Keratinocyte (primary cell): ENCODE measurements at regions not wholly inside any gene's neighbourhood (a gene's known extent, or its start where the extent isn't known, plus 50 kb on each side); places are given as distances from the start of the nearest gene placed in this dataset.
A peak's percentile ranks its signal among the peaks of the same experiment; 100 is the strongest.

Experiments used
- DNase-seq: peaks from one replicate; pipeline ENCODE4 v3.0.0-alpha.2; 2011; ENCODE audit warnings: low read depth, missing footprints, low spot score
- FAIRE-seq: peaks from 2 replicates; lab custom pipeline; 2011; peaks lifted over from hg19 to GRCh38; lab: Jason Lieb, UNC
- H2AFZ ChIP-seq: 2 replicates; pipeline ENCODE4 v1.6.0; 2012; ENCODE audit warnings: low read length, control low read depth, inconsistent platforms; ENCODE audit not compliant: control insufficient read depth
- H3K27ac ChIP-seq: 2 replicates; pipeline ENCODE4 v1.5.1; 2011; ENCODE audit warnings: low read length; ENCODE audit not compliant: control insufficient read depth, insufficient read depth
- H3K27me3 ChIP-seq: 3 replicates; pipeline ENCODE4 v1.6.0; 2011; ENCODE audit warnings: low read length; ENCODE audit not compliant: control insufficient read depth, insufficient read depth; ENCODE audit errors: extremely low read depth
- H3K36me3 ChIP-seq, 2 experiments: 2 replicates in 1 of 2; 3 replicates in 1 of 2; pipeline ENCODE4 v1.5.1; 2011; ENCODE audit warnings: low read length in 2 of 2, mild to moderate bottlenecking in 1 of 2; ENCODE audit not compliant: control insufficient read depth in 2 of 2, insufficient read depth in 2 of 2; ENCODE audit errors: extremely low read depth in 1 of 2
- H3K4me1 ChIP-seq: 3 replicates; pipeline ENCODE4 v1.5.1; 2011; ENCODE audit warnings: low read length; ENCODE audit not compliant: control insufficient read depth, insufficient read depth; ENCODE audit errors: extremely low read depth
- H3K4me2 ChIP-seq: 3 replicates; pipeline ENCODE4 v1.6.0; 2011; ENCODE audit warnings: low read depth, low read length; ENCODE audit not compliant: control insufficient read depth, insufficient read depth; ENCODE audit errors: extremely low read depth
- H3K4me3 ChIP-seq, 3 experiments: fragments of 200-600 bp in 1 of 3; sonication (generic) in 1 of 3; 2 replicates in 2 of 3; 3 replicates in 1 of 3; pipeline ENCODE4 v1.5.1; 2011 to 2016; ENCODE audit warnings: low read length in 3 of 3, mild to moderate bottlenecking in 3 of 3, control low read depth in 2 of 3, inconsistent platforms in 1 of 3, low read depth in 1 of 3, mixed read lengths in 1 of 3, mixed run types in 1 of 3, moderate library complexity in 1 of 3; ENCODE audit not compliant: control insufficient read depth in 2 of 3, insufficient read depth in 2 of 3; ENCODE audit errors: extremely low read depth in 1 of 3
- H3K79me2 ChIP-seq: 2 replicates; pipeline ENCODE4 v1.6.0; 2012; ENCODE audit warnings: low read length; ENCODE audit not compliant: control insufficient read depth, insufficient read depth
- H3K9ac ChIP-seq: 3 replicates; pipeline ENCODE4 v1.6.0; 2011; ENCODE audit warnings: low read length; ENCODE audit not compliant: control insufficient read depth, insufficient read depth; ENCODE audit errors: extremely low read depth
- H3K9me1 ChIP-seq: 3 replicates; pipeline ENCODE4 v1.6.0; 2011; ENCODE audit warnings: low read length; ENCODE audit not compliant: control insufficient read depth, insufficient read depth; ENCODE audit errors: extremely low read depth
- H3K9me3 ChIP-seq: 2 replicates; pipeline ENCODE4 v1.5.1; 2012; ENCODE audit warnings: low read depth, low read length; ENCODE audit not compliant: control insufficient read depth
- H4K20me1 ChIP-seq: 3 replicates; pipeline ENCODE4 v1.6.0; 2011; ENCODE audit warnings: low read length; ENCODE audit not compliant: control insufficient read depth, insufficient read depth; ENCODE audit errors: extremely low read depth
- EZH2 ChIP-seq: IDR thresholded peaks from one replicate; pipeline ENCODE4 v1.6.1; 2012; ENCODE audit warnings: inconsistent platforms, mild to moderate bottlenecking, low read length, moderate library complexity
- dilution Hi-C: fragments of 300-500 bp; cut with MboI; formaldehyde crosslinking; loops from one replicate; pipeline ENCODE4 v1.7.0; 2020; ENCODE audit warnings: low sequenced_read_pairs; ENCODE audit not compliant: extremely low pct_ligation_motif_present
- TF ChIP-seq, protein P1 (sequence below), 3 experiments: IDR thresholded peaks in 1 of 3; conservative IDR thresholded peaks in 1 of 3; optimal IDR thresholded peaks in 1 of 3; 2 replicates in 2 of 3; 3 replicates in 1 of 3; pipeline versions ENCODE3 to v1.5.1; 2011; ENCODE audit warnings: low read length in 3 of 3, mild to moderate bottlenecking in 3 of 3, moderate library complexity in 2 of 3, control low read depth in 1 of 3, inconsistent platforms in 1 of 3; ENCODE audit not compliant: insufficient read depth in 2 of 3; ENCODE audit errors: extremely low read depth in 1 of 3

DNA sequence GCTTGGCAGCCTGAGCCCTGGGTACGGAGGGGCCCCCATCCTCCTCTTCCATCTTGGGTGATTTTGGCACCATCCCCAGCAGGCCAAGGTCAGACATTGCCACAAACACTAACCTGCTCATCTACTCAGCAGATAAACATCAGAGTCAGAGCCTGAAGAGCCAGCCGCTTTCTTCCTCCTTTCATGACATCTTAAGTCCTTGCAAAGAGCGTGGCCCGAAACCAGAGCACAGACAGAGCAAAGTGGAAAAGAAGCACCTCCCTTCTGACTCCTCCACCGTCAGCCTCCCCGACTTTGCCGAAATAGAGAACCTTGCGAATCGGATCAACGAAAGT, 60.4 kb upstream of the RPH3AL start:
- Histone ChIP-seq H3K36me3 (peaks cover 0 to 3% of the 10 kb centered on the region in 2 experiments), H3K4me1 (peaks cover 11% of the 10 kb centered on the region), H3K27me3 (no peaks in the 10 kb centered on the region), H3K27ac (no peak overlapping the region), H3K9me1 (no peaks in the 10 kb centered on the region), H3K4me2 (no peak overlapping the region), H3K9ac (no peak overlapping the region), H2AFZ (no peak overlapping the region), H3K4me3 (no peak overlapping the region), H3K79me2 (peaks cover 10% of the 10 kb centered on the region), H4K20me1 (no peaks in the 10 kb centered on the region), H3K9me3 (no peaks in the 10 kb centered on the region)
- FAIRE-seq (no peak), DNase-seq (no peak)
- TF ChIP-seq, protein P1, sequence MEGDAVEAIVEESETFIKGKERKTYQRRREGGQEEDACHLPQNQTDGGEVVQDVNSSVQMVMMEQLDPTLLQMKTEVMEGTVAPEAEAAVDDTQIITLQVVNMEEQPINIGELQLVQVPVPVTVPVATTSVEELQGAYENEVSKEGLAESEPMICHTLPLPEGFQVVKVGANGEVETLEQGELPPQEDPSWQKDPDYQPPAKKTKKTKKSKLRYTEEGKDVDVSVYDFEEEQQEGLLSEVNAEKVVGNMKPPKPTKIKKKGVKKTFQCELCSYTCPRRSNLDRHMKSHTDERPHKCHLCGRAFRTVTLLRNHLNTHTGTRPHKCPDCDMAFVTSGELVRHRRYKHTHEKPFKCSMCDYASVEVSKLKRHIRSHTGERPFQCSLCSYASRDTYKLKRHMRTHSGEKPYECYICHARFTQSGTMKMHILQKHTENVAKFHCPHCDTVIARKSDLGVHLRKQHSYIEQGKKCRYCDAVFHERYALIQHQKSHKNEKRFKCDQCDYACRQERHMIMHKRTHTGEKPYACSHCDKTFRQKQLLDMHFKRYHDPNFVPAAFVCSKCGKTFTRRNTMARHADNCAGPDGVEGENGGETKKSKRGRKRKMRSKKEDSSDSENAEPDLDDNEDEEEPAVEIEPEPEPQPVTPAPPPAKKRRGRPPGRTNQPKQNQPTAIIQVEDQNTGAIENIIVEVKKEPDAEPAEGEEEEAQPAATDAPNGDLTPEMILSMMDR (optimal IDR thresholded peaks at IDR 0.05 in 1 of 3, IDR thresholded peaks at IDR 0.05 in 1 of 3, conservative IDR thresholded peaks at IDR 0.05 in 1 of 3; ENCODE audit: extremely low read depth in 1 of 3, insufficient read depth in 2 of 3, low read length in 3 of 3), result no peak
- no peak for TF ChIP-seq EZH2
- dilution Hi-C loops, result no loop called here

DNA sequence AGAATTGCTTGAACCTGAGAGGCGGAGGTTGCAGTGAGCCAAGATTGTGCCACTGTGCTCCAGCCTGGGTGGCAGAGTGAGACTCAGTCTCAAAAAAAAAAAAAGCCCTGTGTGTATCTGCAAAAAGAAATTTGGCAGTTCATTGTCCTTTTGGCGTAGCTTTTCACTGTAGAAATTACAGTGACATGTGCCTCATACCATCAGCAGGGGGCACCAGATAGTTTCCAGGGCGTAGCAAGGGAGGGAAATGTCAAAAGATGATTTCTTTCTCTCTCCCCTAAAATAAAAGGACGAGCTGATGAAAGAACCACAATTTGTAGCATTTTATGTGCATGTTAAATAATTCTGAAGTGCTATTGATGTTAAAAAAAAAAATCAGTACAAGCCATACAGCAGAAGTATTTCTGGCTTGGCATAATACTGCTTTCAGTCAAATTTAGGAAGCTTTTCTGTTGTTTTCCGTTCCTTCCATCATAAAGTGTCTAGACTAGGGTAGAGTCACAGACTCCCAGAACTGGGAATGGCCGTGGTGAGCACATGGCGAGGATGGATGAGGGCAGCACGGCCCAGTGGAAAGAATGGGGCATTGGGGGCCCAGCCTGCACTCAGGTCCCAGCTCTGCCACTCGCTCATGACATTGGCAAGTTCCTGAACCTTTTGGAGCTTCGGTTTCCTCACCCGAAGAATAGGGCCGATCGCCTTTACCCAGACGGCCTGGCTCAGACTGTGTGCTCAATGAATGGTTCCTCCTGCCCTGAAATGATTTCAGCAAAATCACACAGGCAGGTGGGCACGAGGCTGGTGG, 59.8 kb upstream of the RPH3AL start:
- Histone ChIP-seq H3K79me2 (peaks cover 10% of the 10 kb centered on the region), H3K36me3 (peaks cover 0 to 3% of the 10 kb centered on the region in 2 experiments), H4K20me1 (no peaks in the 10 kb centered on the region), H3K4me3 (no peak overlapping the region), H3K4me2 (no peak overlapping the region), H3K9me1 (no peaks in the 10 kb centered on the region), H3K4me1 (peaks cover 11% of the 10 kb centered on the region), H2AFZ (no peak overlapping the region), H3K27me3 (no peaks in the 10 kb centered on the region), H3K9ac (no peak overlapping the region), H3K27ac (no peak overlapping the region), H3K9me3 (no peaks in the 10 kb centered on the region)
- FAIRE-seq (peak; percentile 91), DNase-seq (no peak)
- dilution Hi-C loops, result no loop called here
- TF ChIP-seq, protein P1 (optimal IDR thresholded peaks at IDR 0.05 in 1 of 3, IDR thresholded peaks at IDR 0.05 in 1 of 3, conservative IDR thresholded peaks at IDR 0.05 in 1 of 3; ENCODE audit: extremely low read depth in 1 of 3, insufficient read depth in 2 of 3, low read length in 3 of 3), result peak; percentile 75
- TF ChIP-seq EZH2, result no peak
